HepG2 (cell line): ENCODE measurements at regions not wholly inside any gene's neighbourhood (a gene's known extent, or its start where the extent isn't known, plus 50 kb on each side); places are given as distances from the start of the nearest gene placed in this dataset.

ENCODE experiments used
- ATAC-seq: fragments of 200-7000 bp; cut with Tn5 transposase; 3 replicates; pipeline ENCODE4 v1.9.1; 2020; ENCODE audit warnings: mild to moderate bottlenecking, moderate library complexity
- BruUV-seq: library from RNA; stranded (reverse); fragments of 400-500 nt; replicated peaks from 2 replicates; lab custom pipeline; 2021; lab: Mats Ljungman, UMichigan
- CTCF ChIA-PET: fragments of 300-600 bp; formaldehyde crosslinking; extraction: SDS; loops from one replicate; lab custom pipeline; 2021; ENCODE audit warnings: low total read pairs, inconsistent platforms, low intra/inter-chr PET ratio; lab: Yijun Ruan, JAX
- POLR2A ChIA-PET: fragments of 350-600 bp; sonication (Branson Sonifier 250); formaldehyde crosslinking; loops from one replicate; lab custom pipeline; 2020; ENCODE audit warnings: antibody characterized with exemption, inconsistent platforms; lab: Yijun Ruan, JAX
- DNase-seq: peaks from one replicate; pipeline ENCODE4 v3.0.0-alpha.2; 2015; ENCODE audit warnings: low spot score
- FAIRE-seq: peaks from 3 replicates; lab custom pipeline; 2011; peaks lifted over from hg19 to GRCh38; lab: Jason Lieb, UNC
- H2AFZ ChIP-seq: one replicate; pipeline ENCODE4 v1.6.1; 2011; ENCODE audit warnings: low read length, inconsistent platforms
- H3K27ac ChIP-seq: fragments of 300-600 bp; 3 replicates; pipeline ENCODE4 v1.8.0; 2011; ENCODE audit warnings: mixed run types, mild to moderate bottlenecking, mixed read lengths, low read length, inconsistent platforms; ENCODE audit not compliant: insufficient read depth; ENCODE audit errors: extremely low read length
- H3K27me3 ChIP-seq, 2 experiments: fragments of 200-600 bp in 1 of 2; 2 replicates in 1 of 2; 3 replicates in 1 of 2; pipeline versions ENCODE4 v1.6.0 to v1.8.0; 2011; ENCODE audit warnings: low read length in 2 of 2, mild to moderate bottlenecking in 2 of 2, moderate library complexity in 2 of 2, inconsistent platforms in 1 of 2; ENCODE audit not compliant: insufficient read depth in 2 of 2, control insufficient read depth in 1 of 2
- H3K36me3 ChIP-seq, 2 experiments: fragments of 200-600 bp in 1 of 2; replicated peaks in 1 of 2; 2 replicates in 1 of 2; 3 replicates in 1 of 2; pipeline versions ENCODE4 v1.5.1 to v1.8.0; 2011; ENCODE audit warnings: low read length in 2 of 2, inconsistent platforms in 1 of 2; ENCODE audit not compliant: insufficient read depth in 2 of 2, control insufficient read depth in 1 of 2
- H3K4me1 ChIP-seq: 2 replicates; pipeline ENCODE4 v1.5.1; 2012; ENCODE audit warnings: low read length, inconsistent platforms; ENCODE audit not compliant: insufficient read depth
- H3K4me2 ChIP-seq: 2 replicates; pipeline ENCODE4 v1.6.0; 2011; ENCODE audit warnings: low read depth, low read length, inconsistent platforms
- H3K4me3 ChIP-seq, 3 experiments: fragments of 200-600 bp in 1 of 3; sonication (generic), shearing (Covaris generic) in 1 of 3; replicated peaks in 1 of 3; 2 replicates each; pipeline ENCODE4 v1.5.1; 2011 to 2016; ENCODE audit warnings: low read length in 3 of 3, inconsistent platforms in 2 of 3, low read depth in 2 of 3, mild to moderate bottlenecking in 2 of 3, control low read depth in 1 of 3, mixed read lengths in 1 of 3; ENCODE audit not compliant: insufficient read depth in 1 of 3
- H3K79me2 ChIP-seq: one replicate; pipeline ENCODE4 v1.6.1; 2011; ENCODE audit warnings: low read length, inconsistent platforms; ENCODE audit not compliant: insufficient read depth
- H3K9ac ChIP-seq: 2 replicates; pipeline ENCODE4 v1.6.0; 2011; ENCODE audit warnings: mild to moderate bottlenecking, low read depth, low read length, inconsistent platforms; ENCODE audit not compliant: insufficient read depth
- H3K9me3 ChIP-seq: 2 replicates; pipeline ENCODE4 v1.5.1; 2012; ENCODE audit warnings: mild to moderate bottlenecking, low read length
- H4K20me1 ChIP-seq: 2 replicates; pipeline ENCODE4 v1.6.0; 2011; ENCODE audit warnings: inconsistent platforms, mild to moderate bottlenecking, low read length, moderate library complexity; ENCODE audit not compliant: insufficient read depth
- AGO1 ChIP-seq: fragments of 200-400 bp; formaldehyde crosslinking; IDR thresholded peaks from 2 replicates; pipeline ENCODE4 v1.6.1; 2017; ENCODE audit warnings: mild to moderate bottlenecking, low read depth, low read length, moderate library complexity; ENCODE audit not compliant: poor library complexity, severe bottlenecking
- FOXC1 ChIP-seq: sonication (generic); formaldehyde crosslinking; IDR thresholded peaks from 2 replicates; pipeline ENCODE4 v1.8.0; 2022; ENCODE audit warnings: mild to moderate bottlenecking, missing genetic modification reagents, borderline replicate concordance
- KDM2A ChIP-seq: sonication (generic); formaldehyde crosslinking; IDR thresholded peaks from 2 replicates; pipeline ENCODE4 v1.4.0; 2020; ENCODE audit warnings: low read depth, missing genetic modification reagents, borderline replicate concordance
- MBNL3 ChIP-seq: fragments of 250-450 bp; sonication (Bioruptor Pico); conservative IDR thresholded peaks from 2 replicates; pipeline ENCODE4 v1.8.0; 2022; ENCODE audit warnings: mild to moderate bottlenecking, inconsistent platforms
- MEF2D ChIP-seq: sonication (generic); formaldehyde crosslinking; IDR thresholded peaks from 2 replicates; pipeline ENCODE4 v1.5.1; 2020; ENCODE audit warnings: mild to moderate bottlenecking, missing genetic modification reagents
- MYC ChIP-seq: sonication (generic); formaldehyde crosslinking; IDR thresholded peaks from 2 replicates; pipeline ENCODE4 v1.9.0; 2021; ENCODE audit warnings: missing genetic modification reagents, borderline replicate concordance
- MZF1 ChIP-seq: sonication (generic); formaldehyde crosslinking; IDR thresholded peaks from 2 replicates; pipeline ENCODE4 v1.8.1; 2023; ENCODE audit warnings: mild to moderate bottlenecking, missing genetic modification reagents, borderline replicate concordance
- NCOR1 ChIP-seq: fragments of 200-600 bp; sonication (generic); IDR thresholded peaks from 2 replicates; pipeline ENCODE4 v1.7.0; 2017; ENCODE audit warnings: antibody characterized with exemption, low read length, borderline replicate concordance
- PHF20 ChIP-seq: sonication (generic); formaldehyde crosslinking; IDR thresholded peaks from 2 replicates; pipeline ENCODE4 v1.5.0; 2020; ENCODE audit warnings: mild to moderate bottlenecking, missing genetic modification reagents
- RFX1 ChIP-seq: fragments of 450-650 bp; IDR thresholded peaks from 2 replicates; pipeline ENCODE4 v1.6.1; 2017
- ZNF451 ChIP-seq: sonication (generic); formaldehyde crosslinking; IDR thresholded peaks from 2 replicates; pipeline ENCODE4 v1.5.0; 2020; ENCODE audit warnings: mild to moderate bottlenecking, missing genetic modification reagents
- ZNF460 ChIP-seq: sonication (generic); formaldehyde crosslinking; IDR thresholded peaks from 2 replicates; pipeline ENCODE4 v1.5.1; 2020; ENCODE audit warnings: missing genetic modification reagents, mild to moderate bottlenecking, borderline replicate concordance
- ZNF552 ChIP-seq: sonication (generic); formaldehyde crosslinking; IDR thresholded peaks from 2 replicates; pipeline ENCODE4 v1.9.0; 2022; ENCODE audit warnings: missing genetic modification reagents, mild to moderate bottlenecking, borderline replicate concordance
- WGBS: methylation state at CpG from one replicate; pipeline ENCODE4 v1.1.6; 2017; ENCODE audit warnings: low lambda C conversion rate; 5-methylcytosine and 5-hydroxymethylcytosine counted together
- in situ Hi-C: cut with HindIII; loops from 2 replicates; pipeline ENCODE4 v1.10.0; 2017; ENCODE audit warnings: low pct_unique_long_range_greater_than_20kb; ENCODE audit not compliant: extremely low pct_ligation_motif_present
- intact Hi-C: fragments of 100-400 bp; cut with micrococcal nuclease; formaldehyde crosslinking; loops from one replicate; pipeline ENCODE4 v1.10.0; 2022; ENCODE audit not compliant: unreplicated experiment
- TF ChIP-seq, protein P1 (sequence below): sonication (generic); formaldehyde crosslinking; IDR thresholded peaks from 2 replicates; pipeline ENCODE4 v1.4.0; 2020; ENCODE audit warnings: missing genetic modification reagents
- TF ChIP-seq, protein P2 (sequence below): sonication (generic); formaldehyde crosslinking; IDR thresholded peaks from 2 replicates; pipeline ENCODE4 v1.4.0; 2020; ENCODE audit warnings: mild to moderate bottlenecking, low read depth, missing genetic modification reagents
- TF ChIP-seq, protein P3 (sequence below): IDR thresholded peaks from 2 replicates; pipeline ENCODE4 v1.6.1; 2016; ENCODE audit warnings: missing genetic modification reagents, missing compliant biosample characterization

DNA sequence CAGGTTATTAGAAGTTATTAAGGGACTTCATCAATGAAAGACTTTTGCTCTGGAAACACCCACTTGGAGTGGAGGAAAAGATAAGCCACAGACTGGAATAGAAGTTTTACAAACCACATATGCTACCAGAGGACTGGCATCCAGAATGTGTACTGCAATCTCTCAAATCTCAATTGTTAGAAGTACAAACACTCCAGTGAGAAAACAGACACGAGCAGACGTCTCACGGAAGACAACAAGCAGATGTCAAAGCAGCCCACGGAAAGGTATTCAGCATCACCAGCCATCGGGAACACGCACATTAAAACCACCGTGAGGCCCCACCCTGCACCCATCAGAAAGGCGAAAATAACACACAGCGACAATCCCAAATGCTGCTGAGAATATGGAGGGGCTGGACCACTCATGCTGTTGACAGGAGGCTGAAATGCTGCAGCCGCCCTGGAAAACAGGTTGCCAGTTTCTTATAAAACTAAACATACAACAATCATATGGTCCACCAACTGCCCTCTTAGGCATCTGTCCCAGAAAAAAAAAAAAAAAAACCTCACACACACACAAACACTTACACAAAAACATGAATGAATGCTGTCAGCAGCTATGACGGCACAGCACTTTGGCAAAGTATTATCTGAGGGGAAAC is 131.9 kb upstream of the SFSWAP start:
- WGBS: 1% methylated on average over 11 of the region's 11 CpGs
- CTCF ChIA-PET: no interaction called here
- no peak overlapping the region for H2AFZ ChIP-seq
- no peaks in the 10 kb centered on the region for H3K4me1 ChIP-seq
- no peaks in the 10 kb centered on the region for H3K36me3 ChIP-seq
- no peak for TF ChIP-seq MBNL3 (CRISPR knock-in tag)
- no peak for TF ChIP-seq KDM2A (CRISPR knock-in tag)
- TF ChIP-seq, protein P1, sequence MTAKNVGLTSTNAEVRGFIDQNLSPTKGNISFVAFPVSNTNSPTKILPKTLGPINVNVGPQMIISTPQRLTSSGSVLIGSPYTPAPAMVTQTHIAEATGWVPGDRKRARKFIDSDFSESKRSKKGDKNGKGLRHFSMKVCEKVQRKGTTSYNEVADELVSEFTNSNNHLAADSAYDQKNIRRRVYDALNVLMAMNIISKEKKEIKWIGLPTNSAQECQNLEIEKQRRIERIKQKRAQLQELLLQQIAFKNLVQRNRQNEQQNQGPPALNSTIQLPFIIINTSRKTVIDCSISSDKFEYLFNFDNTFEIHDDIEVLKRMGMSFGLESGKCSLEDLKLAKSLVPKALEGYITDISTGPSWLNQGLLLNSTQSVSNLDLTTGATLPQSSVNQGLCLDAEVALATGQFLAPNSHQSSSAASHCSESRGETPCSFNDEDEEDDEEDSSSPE (CRISPR knock-in tag): no peak
- TF ChIP-seq MEF2D (CRISPR knock-in tag): no peak
- TF ChIP-seq ZNF552 (CRISPR knock-in tag): no peak
- no peak for TF ChIP-seq FOXC1
- no peak for TF ChIP-seq ZNF451 (CRISPR knock-in tag)
- TF ChIP-seq RFX1: no peak
- TF ChIP-seq AGO1: no peak
- no peak for TF ChIP-seq MYC (CRISPR knock-in tag)
- no peak for TF ChIP-seq ZNF460 (CRISPR knock-in tag)
- TF ChIP-seq MZF1 (CRISPR knock-in tag): no peak
- TF ChIP-seq, protein P2, sequence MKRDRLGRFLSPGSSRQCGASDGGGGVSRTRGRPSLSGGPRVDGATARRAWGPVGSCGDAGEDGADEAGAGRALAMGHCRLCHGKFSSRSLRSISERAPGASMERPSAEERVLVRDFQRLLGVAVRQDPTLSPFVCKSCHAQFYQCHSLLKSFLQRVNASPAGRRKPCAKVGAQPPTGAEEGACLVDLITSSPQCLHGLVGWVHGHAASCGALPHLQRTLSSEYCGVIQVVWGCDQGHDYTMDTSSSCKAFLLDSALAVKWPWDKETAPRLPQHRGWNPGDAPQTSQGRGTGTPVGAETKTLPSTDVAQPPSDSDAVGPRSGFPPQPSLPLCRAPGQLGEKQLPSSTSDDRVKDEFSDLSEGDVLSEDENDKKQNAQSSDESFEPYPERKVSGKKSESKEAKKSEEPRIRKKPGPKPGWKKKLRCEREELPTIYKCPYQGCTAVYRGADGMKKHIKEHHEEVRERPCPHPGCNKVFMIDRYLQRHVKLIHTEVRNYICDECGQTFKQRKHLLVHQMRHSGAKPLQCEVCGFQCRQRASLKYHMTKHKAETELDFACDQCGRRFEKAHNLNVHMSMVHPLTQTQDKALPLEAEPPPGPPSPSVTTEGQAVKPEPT (CRISPR knock-in tag): no peak
- TF ChIP-seq, protein P3, sequence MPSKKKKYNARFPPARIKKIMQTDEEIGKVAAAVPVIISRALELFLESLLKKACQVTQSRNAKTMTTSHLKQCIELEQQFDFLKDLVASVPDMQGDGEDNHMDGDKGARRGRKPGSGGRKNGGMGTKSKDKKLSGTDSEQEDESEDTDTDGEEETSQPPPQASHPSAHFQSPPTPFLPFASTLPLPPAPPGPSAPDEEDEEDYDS: no peak
- TF ChIP-seq NCOR1: no peak
- no peak for TF ChIP-seq PHF20 (CRISPR knock-in tag)
- BruUV-seq: no TSS peak
- no peak overlapping the region for H3K4me3 ChIP-seq
- H3K4me2 ChIP-seq: no peak overlapping the region
- ATAC-seq: no peak
- no peaks in the 10 kb centered on the region for H3K79me2 ChIP-seq
- intact Hi-C loops: no loop called here
- DNase-seq: no peak
- POLR2A ChIA-PET: no interaction called here
- no peaks in the 10 kb centered on the region for H3K9me3 ChIP-seq
- H4K20me1 ChIP-seq: no peaks in the 10 kb centered on the region
- H3K27me3 ChIP-seq: peaks cover 6 to 50% of the 10 kb centered on the region in 2 experiments
- H3K27ac ChIP-seq: no peak overlapping the region
- in situ Hi-C loops: no loop called here
- no peak for FAIRE-seq
- no peak overlapping the region for H3K9ac ChIP-seq
